ENCODE measurements at regions not wholly inside any gene's neighbourhood (a gene's known extent, or its start where the extent isn't known, plus 50 kb on each side); places are given as distances from the start of the nearest gene placed in this dataset.

GRCh38 chr3:79846148-79846933 is 78.5 kb upstream of the ROBO1 start:
- no peak for DNase-seq

- no peak for DNase-seq
Observed at GRCh38 chr3:79845546-79845945, 77.7 kb upstream of the ROBO1 start.

GRCh38 chr3:79844176-79844575 is 76.4 kb upstream of the ROBO1 start:
- no peak for DNase-seq

- DNase-seq, result no peak
Observed at GRCh38 chr3:79843180-79843579, 75.4 kb upstream of the ROBO1 start.

- DNase-seq, result no peak
Observed at GRCh38 chr3:79835701-79836100, 67.9 kb upstream of the ROBO1 start.

- DNase-seq, result no peak
Observed at GRCh38 chr3:79824166-79824565, 56.4 kb upstream of the ROBO1 start.

GRCh38 chr3:79822076-79822475 is 54.3 kb upstream of the ROBO1 start:
- DNase-seq, result no peak

- no peak for DNase-seq
Observed at GRCh38 chr3:79820089-79820488, 52.3 kb upstream of the ROBO1 start.

- no peak for DNase-seq
Observed at GRCh38 chr3:79818015-79818414, 50.2 kb upstream of the ROBO1 start.
